GM18951 (cell line): ENCODE measurements at regions not wholly inside any gene's neighbourhood (a gene's known extent, or its start where the extent isn't known, plus 50 kb on each side); places are given as distances from the start of the nearest gene placed in this dataset.

Experiments used
- POLR2A ChIP-seq: IDR thresholded peaks from 4 replicates; pipeline ENCODE4 v1.6.1; 2011; ENCODE audit warnings: mild to moderate bottlenecking; ENCODE audit not compliant: insufficient read length, insufficient read depth; ENCODE audit errors: extremely low read depth
- in situ Hi-C: fragments of 300-500 bp; cut with MboI; formaldehyde crosslinking; loops from one replicate; pipeline ENCODE4 v1.12.0; 2022; ENCODE audit warnings: low sequenced_read_pairs, mixed read lengths, inconsistent platforms; ENCODE audit not compliant: unreplicated experiment

- in situ Hi-C loops, result no loop called here
- TF ChIP-seq POLR2A, result no peak
Measured at GRCh38 chrX:16476692-16477091, 173.3 kb upstream of the S100G start.

GRCh38 chrX:16479206-16479869 is 170.6 kb upstream of the S100G start:
- in situ Hi-C loops, result no loop called here
- no peak for TF ChIP-seq POLR2A

GRCh38 chrX:16480049-16480448 is 169.9 kb upstream of the S100G start:
- in situ Hi-C loops, result no loop called here
- no peak for TF ChIP-seq POLR2A

GRCh38 chrX:16484338-16484737 is 165.6 kb upstream of the S100G start:
- in situ Hi-C loops, result no loop called here
- no peak for TF ChIP-seq POLR2A

GRCh38 chrX:16487620-16488385 is 162.2 kb upstream of the S100G start:
- TF ChIP-seq POLR2A, result no peak
- in situ Hi-C loops, result no loop called here

- in situ Hi-C loops, result no loop called here
- TF ChIP-seq POLR2A, result no peak
Measured at GRCh38 chrX:16488959-16489358, 161.0 kb upstream of the S100G start.

- in situ Hi-C loops, result no loop called here
- TF ChIP-seq POLR2A, result no peak
Measured at GRCh38 chrX:16491461-16491860, 158.5 kb upstream of the S100G start.

- no peak for TF ChIP-seq POLR2A
- in situ Hi-C loops, result no loop called here
Measured at GRCh38 chrX:16496175-16496574, 153.8 kb upstream of the S100G start.

GRCh38 chrX:16511796-16512776 is 137.9 kb upstream of the S100G start:
- TF ChIP-seq POLR2A, result no peak
- in situ Hi-C loops, result no loop called here

GRCh38 chrX:16516232-16516876 is 133.6 kb upstream of the S100G start:
- in situ Hi-C loops, result no loop called here
- TF ChIP-seq POLR2A, result no peak

- TF ChIP-seq POLR2A, result no peak
- in situ Hi-C loops, result no loop called here
Measured at GRCh38 chrX:16517039-16517605, 132.8 kb upstream of the S100G start.

GRCh38 chrX:16518131-16518530 is 131.8 kb upstream of the S100G start:
- TF ChIP-seq POLR2A, result no peak
- in situ Hi-C loops, result no loop called here
